Common myeloid progenitor, CD34-positive (primary cell): ENCODE measurements at regions not wholly inside any gene's neighbourhood (a gene's known extent, or its start where the extent isn't known, plus 50 kb on each side); places are given as distances from the start of the nearest gene placed in this dataset.

Experiments used
- CTCF ChIA-PET: fragments of 350-600 bp; sonication (Branson Sonifier 250); formaldehyde crosslinking; loops from one replicate; lab custom pipeline; 2021; ENCODE audit warnings: antibody characterized with exemption; lab: Charles Lee
- POLR2A ChIA-PET: fragments of 350-600 bp; sonication (Branson Sonifier 250); formaldehyde crosslinking; loops from one replicate; lab custom pipeline; 2021; ENCODE audit warnings: antibody characterized with exemption; lab: Charles Lee
- DNase-seq, 3 donors: peaks; one replicate each; pipeline versions ENCODE4 v3.0.0 to v3.0.0-alpha.2; 2013
- H3K27ac ChIP-seq, 2 experiments: 1 replicate in 1 of 2; 2 replicates in 1 of 2; pipeline ENCODE4 v1.7.0; 2013; ENCODE audit warnings: inconsistent platforms in 2 of 2, low read length in 2 of 2, mild to moderate bottlenecking in 2 of 2, low read depth in 1 of 2, moderate library complexity in 1 of 2; ENCODE audit not compliant: severe bottlenecking in 2 of 2, insufficient read depth in 1 of 2, poor library complexity in 1 of 2
- H3K27me3 ChIP-seq, 5 experiments: replicated peaks in 2 of 5; 1 replicate in 3 of 5; 2 replicates in 2 of 5; pipeline versions ENCODE4 v1.6.1 to v1.7.0; 2013; ENCODE audit warnings: low read length in 4 of 5, mild to moderate bottlenecking in 2 of 5, moderate library complexity in 2 of 5, inconsistent platforms in 1 of 5; ENCODE audit not compliant: insufficient read depth in 5 of 5, control insufficient read depth in 4 of 5
- H3K36me3 ChIP-seq, 4 experiments: 1 replicate in 2 of 4; 2 replicates in 2 of 4; pipeline versions ENCODE4 v1.6.1 to v1.7.0; 2013; ENCODE audit warnings: low read length in 3 of 4, control low read depth in 1 of 4, mild to moderate bottlenecking in 1 of 4; ENCODE audit not compliant: control insufficient read depth in 4 of 4, insufficient read depth in 4 of 4
- H3K4me1 ChIP-seq, 4 experiments: 1 replicate in 3 of 4; 2 replicates in 1 of 4; pipeline versions ENCODE4 v1.6.1 to v1.7.1; 2013; ENCODE audit warnings: low read length in 3 of 4, mild to moderate bottlenecking in 3 of 4, control low read depth in 1 of 4, inconsistent platforms in 1 of 4, moderate library complexity in 1 of 4; ENCODE audit not compliant: control insufficient read depth in 4 of 4, insufficient read depth in 4 of 4; ENCODE audit errors: control extremely low read depth in 1 of 4
- H3K4me3 ChIP-seq, 7 experiments: 1 replicate in 4 of 7; 2 replicates in 3 of 7; pipeline versions ENCODE4 v1.5.1 to v1.7.0; 2013; ENCODE audit warnings: mild to moderate bottlenecking in 7 of 7, low read length in 6 of 7, moderate library complexity in 6 of 7, inconsistent platforms in 2 of 7, low read depth in 2 of 7, control low read depth in 1 of 7; ENCODE audit not compliant: insufficient read depth in 4 of 7, control insufficient read depth in 1 of 7; ENCODE audit errors: extremely low read depth in 1 of 7
- H3K9me3 ChIP-seq, 5 experiments: 1 replicate in 4 of 5; 2 replicates in 1 of 5; pipeline versions ENCODE4 v1.6.1 to v1.7.1; 2013; ENCODE audit warnings: low read length in 4 of 5, mild to moderate bottlenecking in 2 of 5, inconsistent platforms in 1 of 5, low read depth in 1 of 5, moderate library complexity in 1 of 5; ENCODE audit not compliant: control insufficient read depth in 4 of 5, insufficient read depth in 2 of 5; ENCODE audit errors: control extremely low read depth in 1 of 5
- WGBS: methylation state at CpG from one replicate; pipeline ENCODE4 v1.1.5; 2013; ENCODE audit not compliant: insufficient coverage; 5-methylcytosine and 5-hydroxymethylcytosine counted together

DNA sequence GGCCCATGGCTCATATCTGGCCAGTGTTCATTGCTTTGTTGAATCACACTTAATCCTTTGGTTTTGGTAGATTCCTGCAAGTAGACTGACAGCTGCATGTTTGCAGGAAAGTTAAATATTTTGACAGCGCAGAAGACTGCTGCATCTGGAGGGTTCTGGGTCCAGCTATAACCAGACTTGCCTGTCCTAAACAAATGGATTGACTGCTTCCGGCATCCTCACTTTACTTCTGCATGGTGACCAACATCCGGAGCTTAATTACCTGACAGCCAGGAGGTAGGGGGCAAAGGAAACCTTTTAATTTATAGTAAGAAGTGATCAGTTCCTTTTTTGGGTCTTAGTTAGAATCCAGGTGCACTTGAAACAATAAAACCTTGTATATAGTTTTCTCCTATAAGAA, 263.3 kb downstream of the SNX10 start:
- POLR2A ChIA-PET, result interaction anchor here (1.6 kb wide), 1 partner anchor 16 kb away, joined by 4 read pairs; no protein-coding TSS in a partner anchor
- peak in 2 of 3 donors; percentile 59 to 78 for DNase-seq
- 36% methylated on average over 2 of the region's 3 CpGs for WGBS
- Histone ChIP-seq H3K9me3 (no peaks in the 10 kb centered on the region), H3K27ac (no peak overlapping the region), H3K36me3 (no peaks in the 10 kb centered on the region), H3K27me3 (no peaks in the 10 kb centered on the region), H3K4me3 (peak overlapping the region in 1 of 7 experiments; percentile 10), H3K4me1 (peaks cover 4 to 67% (median 58%) of the 10 kb centered on the region in 4 experiments)
- CTCF ChIA-PET, result interaction anchor here (2.3 kb wide), 1 partner anchor 112 kb away, joined by 8 read pairs; no protein-coding TSS in a partner anchor

DNA sequence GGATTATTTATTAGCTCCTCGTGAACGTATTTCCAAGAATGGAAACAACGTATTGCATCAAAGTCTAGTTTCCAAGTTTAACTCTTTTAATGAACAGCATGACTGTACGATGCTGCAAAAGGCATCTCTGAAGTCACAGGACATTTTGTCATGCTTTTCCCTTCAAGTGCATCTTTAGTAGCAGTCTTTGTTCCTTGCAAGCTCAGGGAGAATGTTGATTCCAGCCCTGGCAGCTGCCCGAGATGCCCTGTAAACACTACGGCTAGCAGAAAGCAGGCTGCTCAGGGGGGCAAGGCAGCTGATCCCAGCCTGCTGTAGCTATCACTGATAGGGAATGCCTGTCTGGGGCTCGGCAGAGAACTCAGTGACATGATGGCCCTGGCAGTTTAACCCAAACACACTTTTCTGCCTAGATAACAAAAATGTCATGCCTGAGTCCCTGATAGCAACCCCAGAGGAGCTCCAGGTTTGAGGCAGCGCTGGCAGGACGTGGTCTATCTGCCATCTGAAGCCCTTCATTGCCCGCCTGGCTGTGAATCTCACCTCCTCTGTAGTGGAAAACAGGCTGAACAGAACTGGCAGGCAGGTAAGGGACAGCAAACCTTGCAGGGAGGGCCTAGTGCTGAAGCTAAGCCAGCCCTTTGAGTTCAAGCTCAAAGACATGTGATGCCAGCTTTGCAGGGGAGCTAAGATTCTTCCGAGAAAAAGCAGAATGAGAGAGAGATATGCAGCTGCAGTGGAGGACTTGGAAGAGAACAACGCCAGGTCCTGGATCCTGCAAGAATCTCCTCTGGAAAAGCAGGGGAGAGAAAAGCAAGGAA, 264.6 kb downstream of the SNX10 start:
- ChIA-PET CTCF (interaction anchor here (1.0 to 2.3 kb wide), 4 partner anchors 15 to 111 kb away, joined by 3 to 8 read pairs (median 5); no protein-coding TSS in a partner anchor), POLR2A (interaction anchor here (0.6 to 0.7 kb wide), 2 partner anchors 22 to 54 kb away, joined by 3 to 4 read pairs; no protein-coding TSS in a partner anchor)
- H3K9me3 ChIP-seq, result no peaks in the 10 kb centered on the region
- peak overlapping the region in 1 of 2 experiments; percentile 15 for H3K27ac ChIP-seq
- no peaks in the 10 kb centered on the region for H3K27me3 ChIP-seq
- 54% methylated on average over 12 of the region's 12 CpGs for WGBS
- DNase-seq, result peak in 1 of 3 donors; percentile 52
- H3K36me3 ChIP-seq, result no peaks in the 10 kb centered on the region
- H3K4me3 ChIP-seq, result no peak overlapping the region
- H3K4me1 ChIP-seq, result peaks cover 4 to 57% (median 45%) of the 10 kb centered on the region in 4 experiments

DNA sequence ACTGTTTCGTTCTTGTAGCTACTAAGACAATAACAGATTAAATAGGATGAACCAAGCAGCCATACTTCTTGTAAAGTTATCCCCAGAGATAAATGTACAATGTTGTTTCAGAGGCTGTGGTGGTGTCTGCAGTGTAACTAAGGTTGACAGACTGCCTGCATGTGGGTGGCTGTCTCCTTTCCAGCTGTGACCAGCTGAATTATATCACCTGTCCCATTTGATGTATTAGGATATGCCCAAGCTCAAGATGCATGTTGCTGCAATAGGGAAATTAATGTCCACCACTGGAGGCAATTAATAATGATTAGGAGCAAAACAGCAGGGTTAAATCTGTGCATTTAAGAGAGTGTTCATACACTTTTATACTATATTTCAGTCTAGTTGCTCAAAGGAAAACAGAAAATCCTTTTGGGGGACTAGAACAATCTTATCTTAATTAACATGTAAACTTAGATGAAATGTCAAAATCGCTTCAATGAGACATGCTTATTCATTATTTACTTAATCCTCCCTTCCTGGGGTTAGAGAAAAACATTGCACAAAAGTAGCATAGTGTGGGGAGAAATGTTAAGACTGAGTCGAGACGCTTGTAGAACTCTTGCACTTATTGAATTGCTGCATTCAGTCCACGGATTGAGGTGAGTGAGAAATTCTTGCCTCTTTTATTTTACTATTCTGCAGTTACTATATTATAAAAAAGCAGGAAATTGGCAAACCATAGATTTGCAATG, 269.0 kb downstream of the SNX10 start:
- ChIA-PET POLR2A (no interaction called here), CTCF (interaction anchor here (1.0 to 1.5 kb wide), 4 partner anchors 13 to 191 kb away, joined by 3 to 4 read pairs (median 3); no protein-coding TSS in a partner anchor)
- Histone ChIP-seq H3K27me3 (no peaks in the 10 kb centered on the region), H3K9me3 (no peaks in the 10 kb centered on the region), H3K36me3 (no peaks in the 10 kb centered on the region), H3K27ac (no peak overlapping the region), H3K4me3 (no peak overlapping the region), H3K4me1 (peaks cover 0 to 17% (median 7%) of the 10 kb centered on the region in 4 experiments)
- WGBS, result no CpG with 5 or more reads among the region's 5 CpGs
- no peak for DNase-seq

DNA sequence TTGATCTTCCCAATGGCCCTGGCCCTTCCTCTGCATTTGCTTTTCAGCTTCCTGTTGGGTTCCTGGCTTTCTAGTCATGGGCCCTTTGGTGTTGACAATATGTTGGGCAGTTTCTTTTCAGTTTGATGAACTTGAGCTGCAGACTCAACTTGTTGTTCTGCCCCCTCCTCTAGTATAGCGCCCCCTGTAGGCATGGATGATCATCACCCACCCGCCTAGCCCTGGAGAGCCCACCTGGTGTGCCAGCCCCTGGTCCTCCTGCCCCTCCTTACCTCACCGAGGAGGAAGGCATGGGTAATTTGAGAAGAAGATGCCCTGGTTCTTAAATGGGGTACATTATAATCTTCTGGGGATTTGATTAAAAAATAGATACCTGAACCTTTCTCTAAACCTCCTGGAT, 271.2 kb downstream of the SNX10 start:
- Histone ChIP-seq H3K4me3 (no peak overlapping the region), H3K27ac (no peak overlapping the region), H3K9me3 (no peaks in the 10 kb centered on the region), H3K4me1 (peaks cover 0 to 6% (median 0%) of the 10 kb centered on the region in 4 experiments), H3K36me3 (no peaks in the 10 kb centered on the region), H3K27me3 (no peaks in the 10 kb centered on the region)
- POLR2A ChIA-PET, result no interaction called here
- DNase-seq, result no peak
- 80% methylated on average over 2 of the region's 3 CpGs for WGBS
- CTCF ChIA-PET, result interaction anchor here (0.9 to 1.8 kb wide), 2 partner anchors 10 to 104 kb away, joined by 3 to 6 read pairs; no protein-coding TSS in a partner anchor

DNA sequence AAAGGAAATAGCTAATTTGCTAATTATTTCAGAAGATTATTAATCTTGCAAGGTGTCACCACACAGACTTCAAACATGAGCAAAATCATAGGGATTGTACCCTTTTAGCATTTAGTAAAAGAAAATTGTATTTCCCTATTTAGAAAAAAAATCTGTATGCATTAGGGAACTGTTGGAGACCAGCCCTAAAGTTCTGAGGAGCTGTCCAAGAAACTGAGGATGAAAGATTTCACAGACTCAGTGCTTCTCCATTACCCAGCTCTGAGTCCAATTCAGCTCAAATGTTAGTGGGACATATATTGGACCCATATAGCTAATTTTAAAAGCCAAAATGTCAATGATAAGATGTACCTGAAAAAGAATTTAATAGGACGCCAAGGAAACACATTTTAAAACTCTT, 271.7 kb downstream of the SNX10 start:
- no peak overlapping the region for H3K27ac ChIP-seq
- no peaks in the 10 kb centered on the region for H3K9me3 ChIP-seq
- H3K36me3 ChIP-seq, result no peaks in the 10 kb centered on the region
- 92% methylated on average over 1 of the region's 1 CpG for WGBS
- no peak overlapping the region for H3K4me3 ChIP-seq
- CTCF ChIA-PET, result interaction anchor here (0.9 to 1.8 kb wide), 2 partner anchors 10 to 104 kb away, joined by 3 to 6 read pairs; no protein-coding TSS in a partner anchor
- H3K27me3 ChIP-seq, result no peaks in the 10 kb centered on the region
- peaks cover 0 to 6% (median 0%) of the 10 kb centered on the region in 4 experiments for H3K4me1 ChIP-seq
- DNase-seq, result no peak
- POLR2A ChIA-PET, result no interaction called here

DNA sequence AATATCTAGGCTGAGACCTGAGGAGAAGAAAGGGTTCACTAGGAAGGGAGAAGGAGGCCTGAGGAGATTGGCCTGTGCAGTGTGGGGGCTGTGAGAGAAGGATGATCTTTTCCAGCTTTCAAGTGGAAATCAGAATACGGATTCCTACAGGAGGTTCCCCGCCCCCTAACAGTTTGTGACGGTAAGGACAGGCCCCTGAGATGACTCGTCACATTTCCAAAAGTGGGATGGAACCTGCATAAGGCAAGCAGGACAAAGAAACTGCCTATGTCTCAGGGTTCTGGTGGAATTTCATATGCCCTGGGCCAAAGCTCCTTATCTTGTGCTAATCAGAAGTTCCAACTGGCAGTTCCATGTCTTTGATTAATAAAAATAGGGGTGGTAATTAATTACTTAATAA, 275.6 kb downstream of the SNX10 start:
- H3K36me3 ChIP-seq, result no peaks in the 10 kb centered on the region
- no peak overlapping the region for H3K4me3 ChIP-seq
- CTCF ChIA-PET, result no interaction called here
- no peak for DNase-seq
- POLR2A ChIA-PET, result no interaction called here
- peaks cover 0 to 6% (median 0%) of the 10 kb centered on the region in 5 experiments for H3K9me3 ChIP-seq
- H3K27ac ChIP-seq, result no peak overlapping the region
- H3K4me1 ChIP-seq, result no peaks in the 10 kb centered on the region
- H3K27me3 ChIP-seq, result no peaks in the 10 kb centered on the region
- WGBS, result 68% methylated on average over 4 of the region's 4 CpGs
